ENCODE measurements at regions not wholly inside any gene's neighbourhood (a gene's known extent, or its start where the extent isn't known, plus 50 kb on each side); places are given as distances from the start of the nearest gene placed in this dataset.

- TF ChIP-seq CTCF (IDR thresholded peaks at IDR 0.05; ENCODE audit: extremely low read depth in 1 of 2, insufficient read depth in 1 of 2, low read depth in 1 of 2, low read length in 2 of 2), result no peak
- TF ChIP-seq POLR2A (IDR thresholded peaks at IDR 0.05; ENCODE audit: low read depth, low read length), result no peak
- no peak for TF ChIP-seq EZH2 (IDR thresholded peaks at IDR 0.05; ENCODE audit: borderline replicate concordance, low read depth, low read length, severe bottlenecking)
- no peak for TF ChIP-seq POLR2AphosphoS5 (IDR thresholded peaks at IDR 0.05; ENCODE audit: insufficient read depth, low read depth, low read length)
Measured at GRCh38 chr18:41237317-41237716, 717.7 kb upstream of the PIK3C3 start.

Measured in endothelial cell of umbilical vein (primary cell).